GM12872 (cell line): ENCODE measurements at regions not wholly inside any gene's neighbourhood (a gene's known extent, or its start where the extent isn't known, plus 50 kb on each side); places are given as distances from the start of the nearest gene placed in this dataset.

ENCODE experiments used
- TF ChIP-seq, protein P1 (sequence below): IDR thresholded peaks from 3 replicates; pipeline ENCODE4 v1.5.1; 2011; ENCODE audit warnings: low read depth, mild to moderate bottlenecking, low read length, moderate library complexity; ENCODE audit not compliant: insufficient read depth

DNA sequence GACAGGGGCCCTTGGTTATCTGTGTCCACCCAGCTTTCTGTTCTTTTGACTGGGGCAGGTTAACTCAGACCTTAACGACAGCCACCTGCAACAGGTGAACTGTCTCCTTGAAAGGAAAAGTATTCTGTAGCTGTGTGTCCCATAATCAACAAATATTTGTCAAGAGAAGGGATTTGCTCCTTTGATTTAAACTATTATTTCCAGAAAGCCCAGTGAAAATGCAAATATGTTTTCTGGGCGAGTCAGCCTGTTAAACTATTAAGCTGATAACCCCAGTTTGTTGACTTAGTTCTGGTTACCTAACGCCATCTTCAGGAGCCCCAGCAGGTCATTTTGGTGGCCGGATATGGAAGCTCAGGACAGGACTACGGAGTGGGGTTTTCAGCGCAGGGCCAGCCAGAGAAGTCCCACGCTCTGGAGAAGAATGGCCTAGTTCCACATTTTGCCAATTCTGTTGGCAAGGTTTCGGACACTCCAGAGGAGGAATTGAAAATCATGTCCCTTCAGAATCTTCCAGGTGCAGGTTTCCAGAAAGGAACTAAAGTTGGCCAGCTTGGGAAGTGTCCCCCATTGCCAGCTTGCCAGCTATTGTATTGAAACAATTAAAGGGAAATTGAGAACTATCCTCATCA, 54.5 kb downstream of the ADRA2A start:
- TF ChIP-seq, protein P1, sequence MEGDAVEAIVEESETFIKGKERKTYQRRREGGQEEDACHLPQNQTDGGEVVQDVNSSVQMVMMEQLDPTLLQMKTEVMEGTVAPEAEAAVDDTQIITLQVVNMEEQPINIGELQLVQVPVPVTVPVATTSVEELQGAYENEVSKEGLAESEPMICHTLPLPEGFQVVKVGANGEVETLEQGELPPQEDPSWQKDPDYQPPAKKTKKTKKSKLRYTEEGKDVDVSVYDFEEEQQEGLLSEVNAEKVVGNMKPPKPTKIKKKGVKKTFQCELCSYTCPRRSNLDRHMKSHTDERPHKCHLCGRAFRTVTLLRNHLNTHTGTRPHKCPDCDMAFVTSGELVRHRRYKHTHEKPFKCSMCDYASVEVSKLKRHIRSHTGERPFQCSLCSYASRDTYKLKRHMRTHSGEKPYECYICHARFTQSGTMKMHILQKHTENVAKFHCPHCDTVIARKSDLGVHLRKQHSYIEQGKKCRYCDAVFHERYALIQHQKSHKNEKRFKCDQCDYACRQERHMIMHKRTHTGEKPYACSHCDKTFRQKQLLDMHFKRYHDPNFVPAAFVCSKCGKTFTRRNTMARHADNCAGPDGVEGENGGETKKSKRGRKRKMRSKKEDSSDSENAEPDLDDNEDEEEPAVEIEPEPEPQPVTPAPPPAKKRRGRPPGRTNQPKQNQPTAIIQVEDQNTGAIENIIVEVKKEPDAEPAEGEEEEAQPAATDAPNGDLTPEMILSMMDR, result no peak

DNA sequence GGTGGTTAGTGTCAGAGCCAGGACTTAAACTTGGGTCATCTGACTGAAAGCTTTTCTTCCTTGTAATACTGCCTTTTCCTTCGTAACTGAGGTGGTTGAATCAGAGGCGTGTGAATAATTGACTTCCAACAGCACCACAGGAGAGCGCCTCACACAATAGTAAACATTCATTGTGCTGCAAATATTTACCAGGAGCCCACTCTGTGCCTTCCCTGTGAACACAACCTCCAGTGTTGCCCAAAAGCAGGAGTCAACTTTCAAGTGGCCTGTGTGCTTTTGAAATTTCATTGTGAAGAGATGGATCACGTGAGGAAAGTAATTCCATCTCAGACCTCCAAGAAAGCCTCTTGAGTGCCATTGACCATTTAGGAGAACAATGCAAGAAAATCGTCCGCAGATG, 60.2 kb downstream of the ADRA2A start:
- TF ChIP-seq, protein P1, result no peak

DNA sequence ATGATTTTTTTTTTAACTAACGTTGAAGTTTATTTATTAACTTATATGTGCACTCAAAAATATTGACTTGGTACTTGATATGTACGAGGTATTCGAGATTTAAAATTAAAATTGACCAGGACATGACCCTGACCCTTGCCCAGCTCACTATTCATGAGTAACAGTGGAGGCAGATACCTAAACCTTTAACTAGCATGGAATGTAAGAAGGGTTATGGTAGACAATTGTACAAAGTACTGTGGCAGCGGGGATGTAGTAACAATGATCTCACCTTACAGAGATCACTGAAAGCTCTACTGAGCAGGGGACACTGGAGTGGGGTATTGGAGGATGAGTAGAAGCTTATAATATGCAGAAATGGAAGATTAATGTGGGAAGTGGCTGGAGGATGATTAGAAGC, 60.8 kb downstream of the ADRA2A start:
- TF ChIP-seq, protein P1, result no peak

DNA sequence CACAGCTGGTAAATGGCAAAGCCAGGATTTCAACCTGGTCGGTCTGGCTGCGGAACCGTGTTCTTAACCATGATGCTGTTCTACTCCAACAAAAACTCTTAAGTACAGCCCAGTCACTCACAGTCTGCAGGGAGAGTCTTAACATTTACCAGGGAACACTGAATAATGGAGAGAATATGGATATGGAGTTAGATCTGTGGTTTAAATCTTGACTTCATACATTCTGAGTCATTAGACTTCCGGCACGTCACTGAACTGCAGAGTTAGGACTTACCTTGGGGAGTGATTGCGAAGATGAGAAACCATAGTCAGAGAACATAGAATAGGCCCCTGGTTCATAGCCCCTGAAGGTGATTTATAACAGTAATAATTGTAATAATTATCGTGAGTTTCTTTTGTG, 61.7 kb downstream of the ADRA2A start:
- TF ChIP-seq, protein P1, result no peak

DNA sequence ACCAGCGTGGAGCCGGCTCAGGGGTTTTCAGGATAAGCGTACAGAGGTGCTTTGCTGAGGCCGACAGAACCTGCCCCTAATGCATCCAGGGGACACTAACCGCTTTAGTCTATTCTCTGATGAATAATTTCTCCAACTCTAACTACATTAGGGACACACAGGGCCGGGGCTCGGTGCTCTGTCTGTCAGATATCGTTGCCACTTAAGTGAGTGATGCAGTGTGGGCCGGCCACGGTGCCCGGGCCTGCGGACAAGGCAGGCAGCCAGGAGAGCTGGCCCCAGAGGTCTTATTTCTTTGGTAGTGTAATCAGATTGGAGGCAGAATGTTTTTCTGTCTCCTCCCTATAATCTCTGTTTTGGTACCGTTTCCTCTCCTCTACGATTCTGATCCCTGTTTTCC, 62.7 kb downstream of the ADRA2A start:
- TF ChIP-seq, protein P1, result no peak

DNA sequence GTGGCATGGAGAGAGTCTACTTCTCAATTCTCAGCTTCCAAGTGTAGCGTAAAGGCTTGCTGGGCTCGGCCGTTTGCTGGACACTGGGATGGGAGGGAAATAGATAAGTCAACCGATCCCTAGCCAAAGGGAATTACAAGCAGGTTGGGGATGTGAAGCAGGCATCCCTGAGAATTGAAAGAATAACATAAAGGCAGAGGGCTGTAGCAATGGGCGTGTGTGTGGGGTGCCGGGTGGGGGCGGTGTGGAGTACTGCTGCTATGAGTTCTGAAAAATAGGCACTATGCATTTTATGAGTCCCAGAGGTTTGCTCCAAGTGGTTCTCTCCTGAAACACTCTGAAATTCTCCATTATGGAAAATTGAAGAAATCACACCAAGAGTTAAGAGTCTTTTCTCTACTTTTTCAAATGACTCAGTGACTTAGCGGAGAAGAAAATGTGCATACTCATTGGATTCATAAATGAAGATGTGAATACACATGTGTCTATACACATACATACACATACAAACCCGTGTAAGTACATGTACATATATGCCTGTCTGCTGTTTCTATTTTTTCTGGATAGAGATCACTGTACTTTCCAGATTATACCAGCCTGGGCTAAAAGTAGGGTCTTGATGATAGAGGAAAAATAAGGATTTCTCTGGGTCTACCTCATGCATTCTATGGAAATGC, 65.4 kb downstream of the ADRA2A start:
- TF ChIP-seq, protein P1, result no peak

DNA sequence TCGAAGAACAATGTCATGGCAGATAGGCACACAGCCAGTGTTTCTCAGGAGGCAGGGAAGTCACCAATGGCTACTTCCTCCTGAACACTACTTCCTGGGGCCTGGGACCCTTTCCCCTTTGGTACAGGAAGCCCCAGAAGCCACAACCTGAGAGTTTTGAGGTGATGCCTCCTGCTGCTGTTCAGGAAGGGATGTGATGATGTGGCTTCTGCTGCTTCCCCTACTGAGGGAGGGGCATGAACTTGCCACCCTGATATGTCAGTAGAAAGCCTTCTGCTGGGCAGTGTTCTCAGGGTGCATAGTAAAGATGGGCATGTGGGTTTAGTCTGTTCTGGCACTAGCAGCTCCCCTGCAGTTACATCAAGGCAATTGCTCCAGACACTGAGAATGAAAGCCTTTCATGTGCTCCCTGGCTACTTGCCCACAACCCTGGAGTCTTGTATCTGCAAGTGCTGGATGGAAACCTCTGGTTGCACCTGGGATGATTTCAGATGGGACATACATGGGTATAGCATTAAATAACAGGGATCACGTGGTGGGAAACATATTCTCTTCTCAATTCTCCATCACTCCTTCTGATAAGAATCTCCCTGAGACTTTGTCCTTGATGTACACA, 69.3 kb downstream of the ADRA2A start:
- TF ChIP-seq, protein P1, result no peak
